Breast epithelium (tissue), 3 donors: ENCODE measurements at regions not wholly inside any gene's neighbourhood (a gene's known extent, or its start where the extent isn't known, plus 50 kb on each side); places are given as distances from the start of the nearest gene placed in this dataset.

Experiments
- CTCF ChIP-seq, 3 donors: fragments of 450-650 bp; IDR thresholded peaks; one replicate each; pipeline ENCODE4 v1.5.1; 2016 to 2017; ENCODE audit warnings: antibody characterized with exemption in 3 of 3, mild to moderate bottlenecking in 3 of 3, moderate library complexity in 3 of 3
- POLR2AphosphoS5 ChIP-seq, 3 donors: sonication (generic); formaldehyde crosslinking; IDR thresholded peaks; one replicate each; pipeline ENCODE4 v1.6.1; 2017; ENCODE audit warnings: antibody characterized with exemption in 3 of 3

- TF ChIP-seq CTCF (IDR thresholded peaks at IDR 0.05) (no peak), POLR2AphosphoS5 (IDR thresholded peaks at IDR 0.05) (no peak)
Measured at GRCh38 chr6:142695016-142695415, 250.0 kb downstream of the HIVEP2 start.
